MM.1S (cell line): ENCODE measurements at regions not wholly inside any gene's neighbourhood (a gene's known extent, or its start where the extent isn't known, plus 50 kb on each side); places are given as distances from the start of the nearest gene placed in this dataset.

Source experiments
- EZH2 ChIP-seq: fragments of 300-600 bp; sonication (generic); optimal IDR thresholded peaks from 2 replicates; pipeline ENCODE3; 2017; ENCODE audit warnings: low read depth, mild to moderate bottlenecking, antibody characterized with exemption, low read length, mixed read lengths
- TF ChIP-seq, protein P1 (sequence below): fragments of 300-600 bp; sonication (generic); IDR thresholded peaks from 2 replicates; pipeline ENCODE4 v1.5.1; 2016; ENCODE audit warnings: antibody characterized with exemption, low read length, mixed read lengths

DNA sequence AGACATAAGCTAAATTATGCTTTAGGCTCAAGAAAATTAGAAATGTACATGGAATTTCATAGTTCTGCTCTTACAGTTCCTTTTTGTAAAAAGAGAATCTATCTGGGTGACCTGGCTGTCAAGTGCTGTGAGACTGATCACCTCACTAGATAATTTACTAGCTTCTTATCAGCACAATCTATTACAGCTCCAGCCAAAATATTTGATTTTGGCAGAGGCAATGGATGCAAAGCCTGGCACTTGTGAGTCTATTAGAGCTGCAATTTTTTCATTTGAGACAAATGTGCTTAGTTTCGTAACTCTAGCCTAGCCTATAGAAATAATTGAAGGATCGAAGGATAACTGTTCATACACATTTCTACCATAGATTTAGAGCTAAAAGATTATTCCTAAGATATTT lies 927.5 kb downstream of the SLC6A15 start:
- TF ChIP-seq EZH2 = no peak
- TF ChIP-seq, protein P1, sequence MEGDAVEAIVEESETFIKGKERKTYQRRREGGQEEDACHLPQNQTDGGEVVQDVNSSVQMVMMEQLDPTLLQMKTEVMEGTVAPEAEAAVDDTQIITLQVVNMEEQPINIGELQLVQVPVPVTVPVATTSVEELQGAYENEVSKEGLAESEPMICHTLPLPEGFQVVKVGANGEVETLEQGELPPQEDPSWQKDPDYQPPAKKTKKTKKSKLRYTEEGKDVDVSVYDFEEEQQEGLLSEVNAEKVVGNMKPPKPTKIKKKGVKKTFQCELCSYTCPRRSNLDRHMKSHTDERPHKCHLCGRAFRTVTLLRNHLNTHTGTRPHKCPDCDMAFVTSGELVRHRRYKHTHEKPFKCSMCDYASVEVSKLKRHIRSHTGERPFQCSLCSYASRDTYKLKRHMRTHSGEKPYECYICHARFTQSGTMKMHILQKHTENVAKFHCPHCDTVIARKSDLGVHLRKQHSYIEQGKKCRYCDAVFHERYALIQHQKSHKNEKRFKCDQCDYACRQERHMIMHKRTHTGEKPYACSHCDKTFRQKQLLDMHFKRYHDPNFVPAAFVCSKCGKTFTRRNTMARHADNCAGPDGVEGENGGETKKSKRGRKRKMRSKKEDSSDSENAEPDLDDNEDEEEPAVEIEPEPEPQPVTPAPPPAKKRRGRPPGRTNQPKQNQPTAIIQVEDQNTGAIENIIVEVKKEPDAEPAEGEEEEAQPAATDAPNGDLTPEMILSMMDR = no peak
